Thyroid gland (tissue), 4 donors: ENCODE measurements at regions not wholly inside any gene's neighbourhood (a gene's known extent, or its start where the extent isn't known, plus 50 kb on each side); places are given as distances from the start of the nearest gene placed in this dataset.

ENCODE experiments used
- DNase-seq, 2 donors: peaks; one replicate each; pipeline ENCODE4 v3.0.0-alpha.2; 2019
- H3K27ac ChIP-seq, 3 donors: fragments of 200-600 bp; sonication (generic); 1 replicate in 2 of 3; 2 replicates in 1 of 3; pipeline ENCODE4 v1.5.1; 2016 to 2019; ENCODE audit warnings: mild to moderate bottlenecking in 1 of 3, moderate library complexity in 1 of 3
- H3K27me3 ChIP-seq: fragments of 200-600 bp; sonication (generic); one replicate; pipeline ENCODE4 v1.5.1; 2019
- H3K36me3 ChIP-seq, 2 donors: fragments of 200-600 bp; sonication (generic); one replicate each; pipeline ENCODE4 v1.5.1; 2016 to 2019
- H3K4me1 ChIP-seq, 2 donors: fragments of 200-600 bp; sonication (generic); one replicate each; pipeline ENCODE4 v1.5.1; 2017 to 2019
- H3K4me3 ChIP-seq, 3 donors: fragments of 200-600 bp; sonication (generic); replicated peaks in 1 of 3; 1 replicate in 2 of 3; 2 replicates in 1 of 3; pipeline ENCODE4 v1.5.1; 2016; ENCODE audit warnings: mild to moderate bottlenecking in 1 of 3
- H3K9me3 ChIP-seq: fragments of 200-600 bp; sonication (generic); one replicate; pipeline ENCODE4 v1.5.1; 2017
- CTCF ChIP-seq, 6 experiments: fragments of 200-600 bp in 3 of 6; fragments of 450-650 bp in 3 of 6; sonication (generic) in 3 of 6; IDR thresholded peaks; one replicate each; pipeline ENCODE4 v1.5.1; 2016 to 2019; ENCODE audit warnings: antibody characterized with exemption in 6 of 6, mild to moderate bottlenecking in 2 of 6, inconsistent platforms in 1 of 6, moderate library complexity in 1 of 6
- POLR2A ChIP-seq, 2 donors: fragments of 450-650 bp; IDR thresholded peaks; one replicate each; pipeline ENCODE4 v1.6.1; 2017; ENCODE audit warnings: antibody characterized with exemption in 2 of 2, mild to moderate bottlenecking in 2 of 2, moderate library complexity in 1 of 2
- WGBS, 2 donors: methylation state at CpG; one replicate each; pipeline ENCODE4 v1.1.5; 2017; 5-methylcytosine and 5-hydroxymethylcytosine counted together
- intact Hi-C: fragments of 100-400 bp; cut with DNase I; formaldehyde crosslinking; loops from one replicate; pipeline ENCODE4 v1.15.1; 2023

- no peaks in the 10 kb centered on the region for H3K4me1 ChIP-seq
- WGBS, 2 donors = 92 to 93% methylated on average over 7 of the region's 7 CpGs
- no peaks in the 10 kb centered on the region for H3K9me3 ChIP-seq
- H3K4me3 ChIP-seq = no peak overlapping the region
- intact Hi-C loops = no loop called here
- H3K27ac ChIP-seq = no peak overlapping the region
- no peaks in the 10 kb centered on the region for H3K27me3 ChIP-seq
- no peaks in the 10 kb centered on the region for H3K36me3 ChIP-seq
- no peak for TF ChIP-seq POLR2A (IDR thresholded peaks at IDR 0.05)
- no peak for DNase-seq
These were observed 171.3 kb upstream of the CRY1 start for GRCh38 chr12:107264667-107265066.

- Histone ChIP-seq H3K4me1 (no peaks in the 10 kb centered on the region), H3K4me3 (no peak overlapping the region), H3K27ac (no peak overlapping the region), H3K27me3 (no peaks in the 10 kb centered on the region), H3K36me3 (no peaks in the 10 kb centered on the region), H3K9me3 (no peaks in the 10 kb centered on the region)
- TF ChIP-seq CTCF (IDR thresholded peaks at IDR 0.05) (no peak), POLR2A (IDR thresholded peaks at IDR 0.05) (no peak)
- intact Hi-C loops = no loop called here
- 71% methylated on average over 1 of the region's 1 CpG for WGBS, 2 donors
- DNase-seq = no peak
These were observed 174.3 kb upstream of the CRY1 start for GRCh38 chr12:107267604-107268003.

- intact Hi-C loops = no loop called here
- H3K27me3 ChIP-seq = no peaks in the 10 kb centered on the region
- TF ChIP-seq POLR2A (IDR thresholded peaks at IDR 0.05) = no peak
- TF ChIP-seq CTCF (IDR thresholded peaks at IDR 0.05) = no peak
- no peak overlapping the region for H3K27ac ChIP-seq
- H3K4me3 ChIP-seq = no peak overlapping the region
- H3K4me1 ChIP-seq = no peaks in the 10 kb centered on the region
- H3K9me3 ChIP-seq = no peaks in the 10 kb centered on the region
- WGBS, 2 donors = 96 to 99% methylated on average over 2 of the region's 2 CpGs
- H3K36me3 ChIP-seq = no peaks in the 10 kb centered on the region
- DNase-seq = no peak
These were observed 178.2 kb upstream of the CRY1 start for GRCh38 chr12:107271523-107271922.

- no peaks in the 10 kb centered on the region for H3K36me3 ChIP-seq
- no peak for TF ChIP-seq POLR2A (IDR thresholded peaks at IDR 0.05)
- TF ChIP-seq CTCF (IDR thresholded peaks at IDR 0.05) = no peak
- intact Hi-C loops = no loop called here
These were observed 182.2 kb upstream of the CRY1 start for GRCh38 chr12:107275530-107275929.

GRCh38 chr12:107277855-107278254, 184.5 kb upstream of the CRY1 start:
- intact Hi-C loops = no loop called here
- Histone ChIP-seq H3K27me3 (no peaks in the 10 kb centered on the region), H3K9me3 (no peaks in the 10 kb centered on the region), H3K36me3 (no peaks in the 10 kb centered on the region), H3K4me1 (peaks cover 5 to 10% of the 10 kb centered on the region in 2 donors), H3K27ac (no peak overlapping the region), H3K4me3 (no peak overlapping the region)
- no peak for TF ChIP-seq CTCF (IDR thresholded peaks at IDR 0.05)
- TF ChIP-seq POLR2A (IDR thresholded peaks at IDR 0.05) = no peak
- 77 to 79% methylated on average over 1 of the region's 1 CpG for WGBS, 2 donors
- DNase-seq = no peak

More at GRCh38 chr12:107275530-107275929, 182.2 kb upstream of the CRY1 start:
- H3K4me3 ChIP-seq = no peak overlapping the region
- H3K4me1 ChIP-seq = no peaks in the 10 kb centered on the region
- 83 to 100% methylated on average over 1 of the region's 1 CpG for WGBS, 2 donors
- no peaks in the 10 kb centered on the region for H3K9me3 ChIP-seq
- H3K27me3 ChIP-seq = no peaks in the 10 kb centered on the region
- no peak overlapping the region for H3K27ac ChIP-seq
- DNase-seq = no peak

- WGBS, 2 donors = 86 to 97% methylated on average over 1 of the region's 1 CpG
- peaks cover 5 to 10% of the 10 kb centered on the region in 2 donors for H3K4me1 ChIP-seq
- no peak for DNase-seq
These were observed 189.3 kb upstream of the CRY1 start for GRCh38 chr12:107282628-107283027.

More at GRCh38 chr12:107282628-107283027, 189.3 kb upstream of the CRY1 start:
- Histone ChIP-seq H3K27me3 (no peaks in the 10 kb centered on the region), H3K9me3 (no peaks in the 10 kb centered on the region), H3K36me3 (no peaks in the 10 kb centered on the region), H3K4me3 (no peak overlapping the region), H3K27ac (no peak overlapping the region)
- TF ChIP-seq POLR2A (IDR thresholded peaks at IDR 0.05) = no peak
- no peak for TF ChIP-seq CTCF (IDR thresholded peaks at IDR 0.05)
- intact Hi-C loops = no loop called here
